Prostate gland (tissue), 2 donors: ENCODE measurements at regions not wholly inside any gene's neighbourhood (a gene's known extent, or its start where the extent isn't known, plus 50 kb on each side); places are given as distances from the start of the nearest gene placed in this dataset.

Experiments
- POLR2A ChIP-seq: fragments of 450-650 bp; IDR thresholded peaks from one replicate; pipeline ENCODE4 v1.6.1; 2016; ENCODE audit warnings: antibody characterized with exemption, mild to moderate bottlenecking
- POLR2AphosphoS5 ChIP-seq: sonication (generic); formaldehyde crosslinking; IDR thresholded peaks from one replicate; pipeline ENCODE4 v1.6.1; 2017; ENCODE audit warnings: antibody characterized with exemption
- TF ChIP-seq, protein P1 (sequence below), 4 experiments: fragments of 200-600 bp in 2 of 4; fragments of 450-650 bp in 2 of 4; sonication (generic) in 2 of 4; IDR thresholded peaks; 1 replicate in 3 of 4; 2 replicates in 1 of 4; pipeline ENCODE4 v1.5.1; 2016 to 2019; ENCODE audit warnings: antibody characterized with exemption in 4 of 4, mild to moderate bottlenecking in 2 of 4, moderate library complexity in 2 of 4

DNA sequence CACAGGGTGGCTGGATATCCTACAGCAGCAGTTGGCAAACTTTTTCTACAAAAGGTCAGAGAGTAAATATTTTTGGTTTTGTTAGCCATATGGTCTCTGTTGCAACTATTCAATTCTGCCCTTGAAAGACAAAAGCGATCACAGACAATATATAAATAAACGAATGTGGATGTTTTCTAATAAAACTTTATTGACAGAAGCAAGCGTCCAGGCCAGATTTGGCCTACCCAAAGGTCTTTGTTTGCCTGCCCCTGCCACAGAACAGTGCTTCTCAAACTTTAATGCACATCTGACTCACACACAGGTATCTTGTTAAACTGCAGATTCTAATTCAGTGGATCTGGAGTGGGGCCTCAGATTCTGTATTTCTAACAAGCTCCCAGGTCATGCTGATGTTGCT lies 621.4 kb upstream of the DIPK2B start:
- TF ChIP-seq, protein P1, sequence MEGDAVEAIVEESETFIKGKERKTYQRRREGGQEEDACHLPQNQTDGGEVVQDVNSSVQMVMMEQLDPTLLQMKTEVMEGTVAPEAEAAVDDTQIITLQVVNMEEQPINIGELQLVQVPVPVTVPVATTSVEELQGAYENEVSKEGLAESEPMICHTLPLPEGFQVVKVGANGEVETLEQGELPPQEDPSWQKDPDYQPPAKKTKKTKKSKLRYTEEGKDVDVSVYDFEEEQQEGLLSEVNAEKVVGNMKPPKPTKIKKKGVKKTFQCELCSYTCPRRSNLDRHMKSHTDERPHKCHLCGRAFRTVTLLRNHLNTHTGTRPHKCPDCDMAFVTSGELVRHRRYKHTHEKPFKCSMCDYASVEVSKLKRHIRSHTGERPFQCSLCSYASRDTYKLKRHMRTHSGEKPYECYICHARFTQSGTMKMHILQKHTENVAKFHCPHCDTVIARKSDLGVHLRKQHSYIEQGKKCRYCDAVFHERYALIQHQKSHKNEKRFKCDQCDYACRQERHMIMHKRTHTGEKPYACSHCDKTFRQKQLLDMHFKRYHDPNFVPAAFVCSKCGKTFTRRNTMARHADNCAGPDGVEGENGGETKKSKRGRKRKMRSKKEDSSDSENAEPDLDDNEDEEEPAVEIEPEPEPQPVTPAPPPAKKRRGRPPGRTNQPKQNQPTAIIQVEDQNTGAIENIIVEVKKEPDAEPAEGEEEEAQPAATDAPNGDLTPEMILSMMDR (IDR thresholded peaks at IDR 0.05): no peak
- no peak for TF ChIP-seq POLR2A
- no peak for TF ChIP-seq POLR2AphosphoS5
